Naive thymus-derived CD4-positive, alpha-beta T cell (primary cell): ENCODE measurements at regions not wholly inside any gene's neighbourhood (a gene's known extent, or its start where the extent isn't known, plus 50 kb on each side); places are given as distances from the start of the nearest gene placed in this dataset.

Source experiments
- ATAC-seq: fragments of 150-1000 bp; cut with Tn5 transposase; 2 replicates; pipeline ENCODE4 v1.10.0; 2021; ENCODE audit warnings: mild to moderate bottlenecking, moderate library complexity
- CTCF ChIA-PET: fragments of 350-600 bp; sonication (Branson Sonifier 250); formaldehyde crosslinking; loops from one replicate; lab custom pipeline; 2021; ENCODE audit warnings: antibody characterized with exemption; lab: Charles Lee
- POLR2A ChIA-PET: fragments of 350-600 bp; sonication (Branson Sonifier 250); formaldehyde crosslinking; loops from one replicate; lab custom pipeline; 2021; ENCODE audit warnings: antibody characterized with exemption, inconsistent platforms; lab: Charles Lee
- DNase-seq, 9 donors: peaks; one replicate each; pipeline versions ENCODE4 v3.0.0 to v3.0.0-alpha.2; 2020 to 2022; ENCODE audit warnings: mixed read lengths in 1 of 9
- H3K27ac ChIP-seq: one replicate; pipeline ENCODE4 v1.7.0; 2013; ENCODE audit warnings: mild to moderate bottlenecking, low read depth, low read length, moderate library complexity
- H3K27me3 ChIP-seq, 2 donors: one replicate each; pipeline ENCODE4 v1.7.0; 2013; ENCODE audit warnings: low read length in 2 of 2, mild to moderate bottlenecking in 2 of 2, moderate library complexity in 2 of 2; ENCODE audit not compliant: control insufficient read depth in 2 of 2, insufficient read depth in 2 of 2
- H3K36me3 ChIP-seq, 3 experiments: 1 replicate in 2 of 3; 2 replicates in 1 of 3; pipeline ENCODE4 v1.7.0; 2013; ENCODE audit warnings: low read length in 3 of 3, mild to moderate bottlenecking in 3 of 3, moderate library complexity in 1 of 3; ENCODE audit not compliant: insufficient read depth in 3 of 3, control insufficient read depth in 2 of 3
- H3K4me1 ChIP-seq, 2 donors: one replicate each; pipeline ENCODE4 v1.7.0; 2013; ENCODE audit warnings: low read length in 2 of 2, mild to moderate bottlenecking in 2 of 2, moderate library complexity in 1 of 2; ENCODE audit not compliant: control insufficient read depth in 2 of 2, insufficient read depth in 2 of 2
- H3K4me3 ChIP-seq: 2 replicates; pipeline ENCODE4 v1.7.0; 2013; ENCODE audit warnings: mild to moderate bottlenecking, low read length
- H3K9me3 ChIP-seq, 3 experiments: 1 replicate in 2 of 3; 2 replicates in 1 of 3; pipeline ENCODE4 v1.7.0; 2013; ENCODE audit warnings: low read length in 3 of 3; ENCODE audit not compliant: control insufficient read depth in 2 of 3
- H3K27ac Mint-ChIP-seq, 9 donors: one replicate each; pipeline ENCODE4 v1.8.0; 2020 to 2022; ENCODE audit warnings: mixed read lengths in 9 of 9, mild to moderate bottlenecking in 8 of 9, moderate library complexity in 5 of 9, inconsistent platforms in 2 of 9
- H3K27me3 Mint-ChIP-seq, 5 donors: one replicate each; pipeline ENCODE4 v1.8.0; 2021 to 2022; ENCODE audit warnings: mixed read lengths in 5 of 5, mild to moderate bottlenecking in 1 of 5
- H3K36me3 Mint-ChIP-seq, 5 donors: one replicate each; pipeline ENCODE4 v1.8.0; 2020 to 2022; ENCODE audit warnings: mixed read lengths in 5 of 5, mild to moderate bottlenecking in 3 of 5, inconsistent platforms in 1 of 5
- H3K4me1 Mint-ChIP-seq, 7 donors: one replicate each; pipeline ENCODE4 v1.8.0; 2020 to 2022; ENCODE audit warnings: mixed read lengths in 7 of 7, mild to moderate bottlenecking in 3 of 7, inconsistent platforms in 1 of 7
- H3K4me3 Mint-ChIP-seq, 10 donors: one replicate each; pipeline ENCODE4 v1.8.0; 2020 to 2022; ENCODE audit warnings: mild to moderate bottlenecking in 10 of 10, mixed read lengths in 10 of 10, moderate library complexity in 6 of 10, inconsistent platforms in 2 of 10
- H3K9me3 Mint-ChIP-seq, 11 donors: one replicate each; pipeline ENCODE4 v1.8.0; 2020 to 2022; ENCODE audit warnings: mixed read lengths in 11 of 11, mild to moderate bottlenecking in 4 of 11, inconsistent platforms in 1 of 11, moderate library complexity in 1 of 11
- intact Hi-C, 2 donors: fragments of 100-400 bp; cut with micrococcal nuclease; formaldehyde crosslinking; loops; one replicate each; pipeline ENCODE4 v1.15.1; 2023

DNA sequence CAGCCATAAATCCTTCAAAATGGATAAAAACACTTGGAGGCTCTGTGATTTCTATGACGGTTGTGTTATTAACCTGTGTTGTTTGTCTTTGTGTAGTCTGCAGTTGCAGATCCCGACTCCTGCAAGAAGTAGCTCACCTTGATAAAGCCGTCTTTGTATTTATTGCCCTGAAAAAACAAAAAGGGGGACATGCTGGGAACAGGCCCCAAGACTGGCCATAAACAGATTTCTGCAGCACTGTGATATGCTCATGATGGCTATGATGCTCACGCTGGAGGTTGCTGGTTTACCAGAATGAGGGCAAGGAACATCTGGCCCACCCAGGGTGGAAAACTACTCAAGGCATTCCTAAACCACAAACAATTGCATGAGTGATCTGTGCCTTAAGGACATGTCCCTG, 71.0 kb downstream of the LGALS9 start:
- Histone ChIP-seq H3K4me3 (no peak overlapping the region), H3K9me3 (peaks cover 0 to 13% (median 0%) of the 10 kb centered on the region in 3 experiments), H3K27me3 (no peaks in the 10 kb centered on the region), H3K36me3 (no peaks in the 10 kb centered on the region), H3K27ac (no peak overlapping the region), H3K4me1 (no peaks in the 10 kb centered on the region)
- ChIA-PET CTCF (no interaction called here), POLR2A (interaction anchor here (0.7 kb wide), 1 partner anchor 113 kb away, joined by 3 read pairs; no protein-coding TSS in a partner anchor)
- intact Hi-C loops, result no loop called here
- no peak for DNase-seq
- Mint-ChIP-seq H3K27ac (no peak overlapping the region), H3K27me3 (peaks cover 4 to 53% (median 19%) of the 10 kb centered on the region in 5 donors), H3K4me1 (no peaks in the 10 kb centered on the region), H3K36me3 (peaks cover 0 to 13% (median 5%) of the 10 kb centered on the region in 5 donors), H3K9me3 (peaks cover 9 to 51% (median 24%) of the 10 kb centered on the region in 11 donors), H3K4me3 (no peak overlapping the region)
- ATAC-seq, result no peak
